Stimulated activated naive CD8-positive, alpha-beta T cell treated with anti-CD3 and anti-CD28 coated beads, Interleukin-15, amount 100 ng/mL, for 72 hours (primary cell): ENCODE measurements at regions not wholly inside any gene's neighbourhood (a gene's known extent, or its start where the extent isn't known, plus 50 kb on each side); places are given as distances from the start of the nearest gene placed in this dataset.

Source experiments
- ATAC-seq: fragments of 150-1000 bp; cut with Tn5 transposase; 2 replicates; pipeline ENCODE4 v1.10.0; 2021; ENCODE audit warnings: mild to moderate bottlenecking, moderate library complexity
- DNase-seq, 2 donors: peaks; one replicate each; pipeline ENCODE4 v3.0.0; 2021 to 2022
- H3K27ac Mint-ChIP-seq, 2 donors: one replicate each; pipeline ENCODE4 v1.8.0; 2022; ENCODE audit warnings: mild to moderate bottlenecking in 2 of 2, mixed read lengths in 2 of 2, moderate library complexity in 2 of 2
- H3K27me3 Mint-ChIP-seq: one replicate; pipeline ENCODE4 v1.8.0; 2022; ENCODE audit warnings: mixed read lengths
- H3K4me1 Mint-ChIP-seq: one replicate; pipeline ENCODE4 v1.8.0; 2022; ENCODE audit warnings: mild to moderate bottlenecking, mixed read lengths
- H3K4me3 Mint-ChIP-seq, 2 donors: one replicate each; pipeline ENCODE4 v1.8.0; 2022; ENCODE audit warnings: mild to moderate bottlenecking in 2 of 2, mixed read lengths in 2 of 2, moderate library complexity in 1 of 2
- H3K9me3 Mint-ChIP-seq, 2 donors: one replicate each; pipeline ENCODE4 v1.8.0; 2022; ENCODE audit warnings: mixed read lengths in 2 of 2

DNA sequence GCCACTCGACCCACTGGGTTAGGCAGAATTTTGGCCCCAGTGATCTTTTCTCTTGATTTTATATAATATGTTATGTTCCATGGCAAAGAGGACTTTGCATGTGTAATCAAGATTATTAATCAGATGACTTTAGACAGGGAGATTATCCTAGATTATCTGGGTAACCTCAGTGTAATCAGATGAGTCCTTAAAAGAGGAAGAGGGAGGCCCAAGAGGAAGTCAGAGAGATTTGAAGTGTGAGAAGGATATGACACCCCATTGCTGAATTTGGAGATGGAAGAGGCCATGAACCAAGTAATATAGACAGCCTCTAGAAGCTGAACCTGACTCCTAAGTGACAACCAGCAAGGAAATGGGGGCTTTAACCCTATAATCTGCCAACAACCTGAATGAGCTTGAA lies 117.1 kb upstream of the CSF3R start:
- DNase-seq (no peak), ATAC-seq (no peak)
- H3K27me3 Mint-ChIP-seq: peaks cover 32% of the 10 kb centered on the region
- no peak overlapping the region for H3K4me3 Mint-ChIP-seq
- no peaks in the 10 kb centered on the region for H3K9me3 Mint-ChIP-seq
- no peaks in the 10 kb centered on the region for H3K4me1 Mint-ChIP-seq
- no peak overlapping the region for H3K27ac Mint-ChIP-seq

DNA sequence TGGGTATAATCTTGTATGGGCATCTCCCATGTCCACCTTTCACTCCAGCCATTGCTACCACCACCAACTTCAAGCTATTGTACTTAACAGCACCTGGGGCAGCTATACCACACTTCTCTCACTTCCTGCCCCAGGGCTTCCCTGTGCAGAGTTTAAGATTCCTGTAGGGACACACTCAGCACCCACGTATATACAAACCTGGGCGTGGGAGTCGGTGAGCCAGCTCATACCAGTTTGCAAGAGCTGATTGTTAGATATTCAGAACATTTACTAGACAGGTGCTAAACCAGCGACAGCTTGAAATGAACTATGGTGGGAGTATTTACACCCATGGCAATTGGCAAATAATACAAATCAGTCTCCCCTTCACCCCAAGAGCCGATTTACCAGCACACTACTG lies 114.8 kb upstream of the CSF3R start:
- Mint-ChIP-seq H3K27me3 (peaks cover 28% of the 10 kb centered on the region), H3K4me3 (no peak overlapping the region), H3K9me3 (no peaks in the 10 kb centered on the region), H3K4me1 (no peaks in the 10 kb centered on the region), H3K27ac (no peak overlapping the region)
- no peak for ATAC-seq
- DNase-seq: no peak

GRCh38 chr1:36595921-36596320 lies 113.2 kb upstream of the CSF3R start:
- Mint-ChIP-seq H3K27ac (no peak overlapping the region), H3K4me3 (no peak overlapping the region), H3K4me1 (peaks cover 4% of the 10 kb centered on the region), H3K27me3 (peaks cover 38% of the 10 kb centered on the region), H3K9me3 (no peaks in the 10 kb centered on the region)
- no peak for DNase-seq
- no peak for ATAC-seq

- Mint-ChIP-seq H3K4me1 (peaks cover 6% of the 10 kb centered on the region), H3K27ac (peak overlapping the region in 1 of 2 donors; percentile 54), H3K27me3 (peaks cover 44% of the 10 kb centered on the region), H3K4me3 (no peak overlapping the region), H3K9me3 (no peaks in the 10 kb centered on the region)
- ATAC-seq: no peak
- DNase-seq: no peak
These were observed 112.6 kb upstream of the CSF3R start for GRCh38 chr1:36595349-36595748.

GRCh38 chr1:36594023-36594422 lies 111.3 kb upstream of the CSF3R start:
- H3K27me3 Mint-ChIP-seq: peaks cover 48% of the 10 kb centered on the region
- no peak for DNase-seq
- H3K4me3 Mint-ChIP-seq: no peak overlapping the region
- H3K4me1 Mint-ChIP-seq: peaks cover 6% of the 10 kb centered on the region
- H3K9me3 Mint-ChIP-seq: no peaks in the 10 kb centered on the region
- H3K27ac Mint-ChIP-seq: no peak overlapping the region
- no peak for ATAC-seq

DNA sequence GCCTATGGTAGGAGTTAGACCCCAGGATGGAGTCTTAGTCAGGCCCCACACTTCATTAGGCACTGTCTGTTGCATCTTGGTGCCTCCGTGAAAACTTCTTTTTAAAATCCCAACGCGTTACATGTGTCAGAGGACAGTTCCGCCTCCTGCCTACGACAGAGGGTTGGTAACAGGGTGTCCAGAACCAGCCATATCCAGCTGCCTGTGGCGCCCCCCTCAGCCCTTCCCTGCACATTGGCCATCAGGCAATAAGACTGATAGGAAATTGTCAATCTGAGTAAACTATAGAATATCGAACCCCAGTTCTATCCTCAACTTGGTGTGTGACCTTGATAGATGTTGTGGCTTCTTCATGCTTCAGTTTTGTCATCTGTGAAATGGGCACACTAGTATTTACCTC lies 108.6 kb upstream of the CSF3R start:
- Mint-ChIP-seq H3K9me3 (no peaks in the 10 kb centered on the region), H3K27me3 (peaks cover 66% of the 10 kb centered on the region), H3K4me1 (peaks cover 6% of the 10 kb centered on the region), H3K27ac (no peak overlapping the region), H3K4me3 (no peak overlapping the region)
- ATAC-seq: no peak
- no peak for DNase-seq

- no peak for ATAC-seq
- H3K4me1 Mint-ChIP-seq: peaks cover 6% of the 10 kb centered on the region
- no peak overlapping the region for H3K4me3 Mint-ChIP-seq
- no peak overlapping the region for H3K27ac Mint-ChIP-seq
- no peak for DNase-seq
- no peaks in the 10 kb centered on the region for H3K9me3 Mint-ChIP-seq
- H3K27me3 Mint-ChIP-seq: peaks cover 71% of the 10 kb centered on the region
These were observed 108.1 kb upstream of the CSF3R start for GRCh38 chr1:36590771-36591170.

- DNase-seq (no peak), ATAC-seq (no peak)
- H3K4me1 Mint-ChIP-seq: peaks cover 6% of the 10 kb centered on the region
- H3K9me3 Mint-ChIP-seq: no peaks in the 10 kb centered on the region
- no peak overlapping the region for H3K27ac Mint-ChIP-seq
- H3K4me3 Mint-ChIP-seq: no peak overlapping the region
- peaks cover 72% of the 10 kb centered on the region for H3K27me3 Mint-ChIP-seq
These were observed 107.6 kb upstream of the CSF3R start for GRCh38 chr1:36590264-36590663.

- Mint-ChIP-seq H3K27ac (no peak overlapping the region), H3K4me1 (peaks cover 6% of the 10 kb centered on the region), H3K9me3 (no peaks in the 10 kb centered on the region), H3K4me3 (no peak overlapping the region), H3K27me3 (peaks cover 74% of the 10 kb centered on the region)
- ATAC-seq (no peak), DNase-seq (no peak)
These were observed 106.3 kb upstream of the CSF3R start for GRCh38 chr1:36588972-36589371.

GRCh38 chr1:36585569-36586548 lies 103.1 kb upstream of the CSF3R start:
- Mint-ChIP-seq H3K9me3 (no peaks in the 10 kb centered on the region), H3K4me1 (peaks cover 2% of the 10 kb centered on the region), H3K4me3 (no peak overlapping the region), H3K27me3 (peaks cover 71% of the 10 kb centered on the region), H3K27ac (peak overlapping the region in 1 of 2 donors; percentile 61)
- DNase-seq (no peak), ATAC-seq (no peak)

- H3K27me3 Mint-ChIP-seq: peaks cover 65% of the 10 kb centered on the region
- no peak for DNase-seq
- H3K9me3 Mint-ChIP-seq: no peaks in the 10 kb centered on the region
- no peaks in the 10 kb centered on the region for H3K4me1 Mint-ChIP-seq
- H3K27ac Mint-ChIP-seq: no peak overlapping the region
- no peak overlapping the region for H3K4me3 Mint-ChIP-seq
- no peak for ATAC-seq
These were observed 102.3 kb upstream of the CSF3R start for GRCh38 chr1:36584874-36585453.

DNA sequence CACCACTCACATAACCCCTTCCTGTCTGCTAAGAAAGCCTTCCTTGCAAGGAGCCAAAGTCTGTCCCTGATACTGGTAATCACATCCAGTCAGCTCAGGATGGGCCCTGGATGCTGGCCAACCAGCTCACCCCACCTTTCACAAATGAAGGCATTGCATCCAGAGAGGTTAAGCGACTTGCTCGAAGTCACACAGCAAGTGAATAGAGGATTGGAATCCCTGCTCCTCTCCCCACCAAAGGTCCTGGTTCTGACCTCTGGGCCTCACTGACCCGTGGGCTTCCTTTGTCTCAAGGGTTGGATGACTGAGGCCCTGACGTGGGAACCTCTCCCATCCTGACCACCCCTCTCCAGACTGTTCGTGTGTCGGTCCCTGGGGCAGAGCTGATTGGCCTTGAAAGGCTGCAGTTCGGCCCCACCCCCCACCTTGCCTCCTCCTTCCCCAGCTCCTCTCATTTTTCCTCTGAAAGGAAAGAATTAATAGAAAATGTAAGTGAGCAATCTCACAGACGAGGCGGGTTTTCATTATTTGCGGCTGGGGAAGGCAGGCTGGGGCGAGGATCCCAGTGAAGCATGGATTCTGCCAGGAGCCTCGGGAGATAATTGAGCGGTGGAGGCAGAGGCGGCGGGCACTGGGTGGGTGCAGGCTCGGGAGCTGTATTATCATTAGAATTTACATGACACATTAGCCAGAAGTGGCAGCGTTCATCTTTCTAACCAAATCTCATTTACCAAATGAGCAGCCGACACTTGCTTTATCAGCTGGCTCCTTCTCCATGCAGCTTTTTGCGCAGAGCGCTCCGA lies 101.5 kb upstream of the CSF3R start:
- Mint-ChIP-seq H3K27ac (no peak overlapping the region), H3K9me3 (no peaks in the 10 kb centered on the region), H3K4me3 (no peak overlapping the region), H3K4me1 (no peaks in the 10 kb centered on the region), H3K27me3 (peaks cover 63% of the 10 kb centered on the region)
- no peak for DNase-seq
- ATAC-seq: no peak

GRCh38 chr1:36583080-36583479 lies 100.4 kb upstream of the CSF3R start:
- H3K4me1 Mint-ChIP-seq: no peaks in the 10 kb centered on the region
- H3K27me3 Mint-ChIP-seq: peaks cover 52% of the 10 kb centered on the region
- H3K27ac Mint-ChIP-seq: no peak overlapping the region
- H3K9me3 Mint-ChIP-seq: no peaks in the 10 kb centered on the region
- DNase-seq (no peak), ATAC-seq (no peak)
- no peak overlapping the region for H3K4me3 Mint-ChIP-seq

DNA sequence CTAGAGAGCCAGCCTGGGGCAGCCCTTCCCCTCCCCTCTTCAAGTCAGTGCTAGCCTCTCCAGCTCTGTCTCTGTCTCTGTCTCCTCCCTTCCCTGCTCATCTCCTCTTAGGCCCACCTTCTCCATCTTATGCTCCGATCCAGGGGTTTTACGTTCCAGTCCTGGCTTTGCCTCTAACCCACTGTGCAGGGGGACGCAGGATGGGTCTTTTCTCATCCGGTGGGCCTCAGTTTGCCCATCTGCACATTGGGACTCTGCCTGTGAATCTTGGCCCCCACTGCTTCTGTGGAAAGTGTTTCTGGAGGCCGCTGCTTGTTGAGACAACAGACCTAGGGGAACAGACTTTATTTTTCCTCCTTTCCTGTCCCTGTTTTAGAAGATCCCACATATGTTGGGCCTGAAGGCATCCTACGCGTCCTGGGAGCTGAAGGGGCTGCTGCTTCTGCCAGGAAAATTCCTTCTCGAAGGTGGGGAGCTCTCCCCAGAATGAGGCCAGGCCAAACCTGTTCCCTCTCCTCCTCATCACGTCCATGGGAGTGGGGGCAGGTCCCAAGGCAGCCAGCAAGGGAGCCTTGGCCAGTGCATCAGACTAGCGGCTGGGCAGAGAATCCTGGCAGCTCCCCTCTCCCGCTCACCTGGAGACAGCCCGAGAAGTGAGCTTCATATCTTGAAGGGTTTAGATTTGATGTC lies 99.5 kb upstream of the CSF3R start:
- no peaks in the 10 kb centered on the region for H3K4me1 Mint-ChIP-seq
- DNase-seq (no peak), ATAC-seq (no peak)
- H3K4me3 Mint-ChIP-seq: no peak overlapping the region
- H3K27me3 Mint-ChIP-seq: peaks cover 43% of the 10 kb centered on the region
- no peaks in the 10 kb centered on the region for H3K9me3 Mint-ChIP-seq
- H3K27ac Mint-ChIP-seq: no peak overlapping the region

DNA sequence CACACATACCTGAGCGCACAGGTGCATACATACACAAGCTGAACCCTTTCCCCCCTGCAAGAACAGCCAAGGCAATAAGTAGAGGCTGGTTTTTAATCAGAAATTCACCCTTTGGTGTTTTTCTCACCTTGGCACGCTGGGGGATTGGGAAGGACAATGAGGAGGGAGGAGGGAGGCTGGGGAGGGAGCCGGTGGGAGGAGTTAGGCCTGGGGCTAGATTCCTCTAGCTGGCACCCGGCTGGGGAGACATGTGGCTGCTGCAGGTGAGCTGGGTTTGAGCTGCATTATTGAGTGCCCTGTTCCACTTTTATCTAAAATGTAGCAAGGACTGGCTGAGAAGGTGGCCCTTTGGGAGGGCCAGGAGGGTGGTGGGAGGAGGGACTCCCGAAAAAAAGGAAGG lies 97.8 kb upstream of the CSF3R start:
- Mint-ChIP-seq H3K4me3 (no peak overlapping the region), H3K27ac (no peak overlapping the region), H3K9me3 (no peaks in the 10 kb centered on the region), H3K27me3 (peaks cover 34% of the 10 kb centered on the region), H3K4me1 (no peaks in the 10 kb centered on the region)
- ATAC-seq (no peak), DNase-seq (no peak)
